Prostate gland (tissue), 2 donors: ENCODE measurements at regions not wholly inside any gene's neighbourhood (a gene's known extent, or its start where the extent isn't known, plus 50 kb on each side); places are given as distances from the start of the nearest gene placed in this dataset.

Experiments used
- DNase-seq: peaks from one replicate; pipeline ENCODE4 v3.0.0-alpha.2; 2019; ENCODE audit warnings: low spot score
- H3K27ac ChIP-seq, 2 donors: fragments of 200-600 bp; sonication (generic); 2 replicates each; pipeline ENCODE4 v1.5.1; 2017 to 2019
- H3K27me3 ChIP-seq: fragments of 200-600 bp; sonication (generic); replicated peaks from 2 replicates; pipeline ENCODE4 v1.5.1; 2019; ENCODE audit not compliant: insufficient read depth
- H3K36me3 ChIP-seq, 2 donors: fragments of 200-600 bp; sonication (generic); 1 replicate in 1 of 2; 2 replicates in 1 of 2; pipeline versions ENCODE4 v1.5.1 to v1.8.1; 2017 to 2019
- H3K4me1 ChIP-seq: fragments of 200-600 bp; sonication (generic); replicated peaks from 2 replicates; pipeline ENCODE4 v1.5.1; 2019
- H3K4me3 ChIP-seq, 2 donors: fragments of 200-600 bp; sonication (generic); 2 replicates each; pipeline ENCODE4 v1.5.1; 2017 to 2019
- H3K9me3 ChIP-seq: fragments of 200-600 bp; sonication (generic); 2 replicates; pipeline ENCODE4 v1.5.1; 2017
- POLR2A ChIP-seq: fragments of 450-650 bp; IDR thresholded peaks from one replicate; pipeline ENCODE4 v1.6.1; 2016; ENCODE audit warnings: antibody characterized with exemption, mild to moderate bottlenecking
- POLR2AphosphoS5 ChIP-seq: sonication (generic); formaldehyde crosslinking; IDR thresholded peaks from one replicate; pipeline ENCODE4 v1.6.1; 2017; ENCODE audit warnings: antibody characterized with exemption
- WGBS: methylation state at CpG from one replicate; pipeline ENCODE4 v1.1.5; 2018; 5-methylcytosine and 5-hydroxymethylcytosine counted together
- intact Hi-C: fragments of 100-400 bp; cut with DNase I; formaldehyde crosslinking; loops from one replicate; pipeline ENCODE4 v1.14.2; 2022
- TF ChIP-seq, protein P1 (sequence below), 4 experiments: fragments of 200-600 bp in 2 of 4; fragments of 450-650 bp in 2 of 4; sonication (generic) in 2 of 4; IDR thresholded peaks; 1 replicate in 3 of 4; 2 replicates in 1 of 4; pipeline ENCODE4 v1.5.1; 2016 to 2019; ENCODE audit warnings: antibody characterized with exemption in 4 of 4, mild to moderate bottlenecking in 2 of 4, moderate library complexity in 2 of 4

DNA sequence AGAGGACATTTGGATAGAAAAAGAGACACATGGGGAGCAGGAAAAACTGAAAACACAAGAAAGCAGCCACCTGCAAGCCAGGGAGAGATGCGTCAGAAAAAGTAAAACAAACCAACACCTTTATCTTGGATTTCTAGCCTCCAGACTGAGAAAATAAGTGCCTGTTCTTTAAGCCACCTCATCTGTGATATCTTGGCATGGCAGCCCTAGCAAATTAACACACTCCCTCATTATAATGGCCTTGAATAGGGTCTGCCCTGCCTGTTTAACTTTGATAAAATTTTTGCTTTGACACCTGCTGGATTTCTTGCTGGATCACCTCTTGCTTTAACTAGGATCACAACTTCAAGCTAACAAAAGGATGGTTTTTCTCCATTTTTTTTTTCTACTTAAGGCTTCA lies 1892.0 kb upstream of the IGFBP7 start:
- H3K4me1 ChIP-seq: no peaks in the 10 kb centered on the region
- no peak overlapping the region for H3K4me3 ChIP-seq
- 29% methylated on average over 1 of the region's 1 CpG for WGBS
- DNase-seq: no peak
- no peak overlapping the region for H3K27ac ChIP-seq
- H3K36me3 ChIP-seq: no peaks in the 10 kb centered on the region
- no peaks in the 10 kb centered on the region for H3K9me3 ChIP-seq
- no peaks in the 10 kb centered on the region for H3K27me3 ChIP-seq
- TF ChIP-seq POLR2AphosphoS5 (no peak), POLR2A (no peak)
- TF ChIP-seq, protein P1, sequence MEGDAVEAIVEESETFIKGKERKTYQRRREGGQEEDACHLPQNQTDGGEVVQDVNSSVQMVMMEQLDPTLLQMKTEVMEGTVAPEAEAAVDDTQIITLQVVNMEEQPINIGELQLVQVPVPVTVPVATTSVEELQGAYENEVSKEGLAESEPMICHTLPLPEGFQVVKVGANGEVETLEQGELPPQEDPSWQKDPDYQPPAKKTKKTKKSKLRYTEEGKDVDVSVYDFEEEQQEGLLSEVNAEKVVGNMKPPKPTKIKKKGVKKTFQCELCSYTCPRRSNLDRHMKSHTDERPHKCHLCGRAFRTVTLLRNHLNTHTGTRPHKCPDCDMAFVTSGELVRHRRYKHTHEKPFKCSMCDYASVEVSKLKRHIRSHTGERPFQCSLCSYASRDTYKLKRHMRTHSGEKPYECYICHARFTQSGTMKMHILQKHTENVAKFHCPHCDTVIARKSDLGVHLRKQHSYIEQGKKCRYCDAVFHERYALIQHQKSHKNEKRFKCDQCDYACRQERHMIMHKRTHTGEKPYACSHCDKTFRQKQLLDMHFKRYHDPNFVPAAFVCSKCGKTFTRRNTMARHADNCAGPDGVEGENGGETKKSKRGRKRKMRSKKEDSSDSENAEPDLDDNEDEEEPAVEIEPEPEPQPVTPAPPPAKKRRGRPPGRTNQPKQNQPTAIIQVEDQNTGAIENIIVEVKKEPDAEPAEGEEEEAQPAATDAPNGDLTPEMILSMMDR (IDR thresholded peaks at IDR 0.05): no peak
- intact Hi-C loops: no loop called here

GRCh38 chr4:59024257-59024656 lies 1914.1 kb upstream of the IGFBP7 start:
- H3K27ac ChIP-seq: no peak overlapping the region
- no peaks in the 10 kb centered on the region for H3K27me3 ChIP-seq
- H3K4me3 ChIP-seq: no peak overlapping the region
- H3K36me3 ChIP-seq: no peaks in the 10 kb centered on the region
- no peak for DNase-seq
- intact Hi-C loops: no loop called here
- H3K9me3 ChIP-seq: no peaks in the 10 kb centered on the region
- TF ChIP-seq, protein P1 (IDR thresholded peaks at IDR 0.05): no peak
- TF ChIP-seq POLR2A (no peak), POLR2AphosphoS5 (no peak)
- H3K4me1 ChIP-seq: no peaks in the 10 kb centered on the region

GRCh38 chr4:59037812-59038211 lies 1927.6 kb upstream of the IGFBP7 start:
- H3K4me3 ChIP-seq: no peak overlapping the region
- H3K27ac ChIP-seq: no peak overlapping the region
- H3K27me3 ChIP-seq: no peaks in the 10 kb centered on the region
- H3K36me3 ChIP-seq: no peaks in the 10 kb centered on the region
- intact Hi-C loops: no loop called here
- TF ChIP-seq POLR2AphosphoS5 (no peak), POLR2A (no peak)
- TF ChIP-seq, protein P1 (IDR thresholded peaks at IDR 0.05): no peak
- H3K9me3 ChIP-seq: no peaks in the 10 kb centered on the region
- H3K4me1 ChIP-seq: no peaks in the 10 kb centered on the region
- 40% methylated on average over 1 of the region's 1 CpG for WGBS
- no peak for DNase-seq

GRCh38 chr4:59039046-59039445 lies 1928.9 kb upstream of the IGFBP7 start:
- Histone ChIP-seq H3K4me1 (no peaks in the 10 kb centered on the region), H3K27ac (no peak overlapping the region), H3K36me3 (no peaks in the 10 kb centered on the region), H3K9me3 (no peaks in the 10 kb centered on the region), H3K4me3 (no peak overlapping the region), H3K27me3 (no peaks in the 10 kb centered on the region)
- intact Hi-C loops: no loop called here
- 96% methylated on average over 6 of the region's 6 CpGs for WGBS
- TF ChIP-seq POLR2AphosphoS5 (no peak), POLR2A (no peak)
- TF ChIP-seq, protein P1 (IDR thresholded peaks at IDR 0.05): no peak
- no peak for DNase-seq

- DNase-seq: no peak
- Histone ChIP-seq H3K27me3 (no peaks in the 10 kb centered on the region), H3K9me3 (no peaks in the 10 kb centered on the region), H3K4me1 (no peaks in the 10 kb centered on the region), H3K4me3 (no peak overlapping the region), H3K36me3 (no peaks in the 10 kb centered on the region), H3K27ac (no peak overlapping the region)
- WGBS: 42% methylated on average over 5 of the region's 5 CpGs
- intact Hi-C loops: no loop called here
- TF ChIP-seq POLR2A (no peak), POLR2AphosphoS5 (no peak)
- TF ChIP-seq, protein P1 (IDR thresholded peaks at IDR 0.05): no peak
Measured at GRCh38 chr4:59044286-59044900, 1934.2 kb upstream of the IGFBP7 start.
